SK-N-SH treated with all-trans-retinoic acid at 6 μM for 48 hours (cell line): ENCODE measurements at regions not wholly inside any gene's neighbourhood (a gene's known extent, or its start where the extent isn't known, plus 50 kb on each side); places are given as distances from the start of the nearest gene placed in this dataset.

ENCODE experiments used
- PATZ1 ChIP-seq: fragments of 250-450 bp; sonication (Bioruptor Pico); IDR thresholded peaks from 2 replicates; pipeline ENCODE4 v1.8.0; 2020; ENCODE audit warnings: mild to moderate bottlenecking, moderate library complexity, borderline replicate concordance
- ZFP30 ChIP-seq: fragments of 450-650 bp; formaldehyde crosslinking; IDR thresholded peaks from 2 replicates; pipeline ENCODE4 v1.5.0; 2022; ENCODE audit warnings: mild to moderate bottlenecking, moderate library complexity

- TF ChIP-seq PATZ1 (no peak), ZFP30 (CRISPR knock-in tag) (no peak)
Observed at GRCh38 chr15:26223720-26224119, 360.6 kb upstream of the ATP10A start.
